Bronchial epithelial cell (primary cell): ENCODE measurements at regions not wholly inside any gene's neighbourhood (a gene's known extent, or its start where the extent isn't known, plus 50 kb on each side); places are given as distances from the start of the nearest gene placed in this dataset.
A peak's percentile ranks its signal among the peaks of the same experiment; 100 is the strongest.

Experiments used
- DNase-seq: peaks from one replicate; pipeline ENCODE4 v3.0.0-alpha.2; 2010; ENCODE audit warnings: low read depth
- FAIRE-seq: peaks from 2 replicates; lab custom pipeline; 2011; peaks lifted over from hg19 to GRCh38; lab: Jason Lieb, UNC
- H3K27me3 ChIP-seq: 2 replicates; pipeline ENCODE4 v1.5.1; 2011; ENCODE audit warnings: low read length; ENCODE audit not compliant: control insufficient read depth, insufficient read depth
- H3K36me3 ChIP-seq: 2 replicates; pipeline ENCODE4 v1.5.1; 2011; ENCODE audit warnings: low read length; ENCODE audit not compliant: control insufficient read depth, insufficient read depth
- H3K4me3 ChIP-seq: 2 replicates; pipeline ENCODE4 v1.5.1; 2011; ENCODE audit warnings: mild to moderate bottlenecking, low read depth, low read length, control low read depth
- CTCF ChIP-seq: IDR thresholded peaks from 2 replicates; pipeline ENCODE4 v1.5.1; 2011; ENCODE audit warnings: mild to moderate bottlenecking, moderate library complexity, low read length, control low read depth, inconsistent platforms; ENCODE audit not compliant: insufficient read depth, severe bottlenecking

- Histone ChIP-seq H3K36me3 (no peaks in the 10 kb centered on the region), H3K4me3 (no peak overlapping the region), H3K27me3 (no peaks in the 10 kb centered on the region)
- DNase-seq (peak; percentile 35), FAIRE-seq (no peak)
- TF ChIP-seq CTCF, result no peak
Measured at GRCh38 chr14:34356264-34356654, 105.8 kb downstream of the SPTSSA start.

DNA sequence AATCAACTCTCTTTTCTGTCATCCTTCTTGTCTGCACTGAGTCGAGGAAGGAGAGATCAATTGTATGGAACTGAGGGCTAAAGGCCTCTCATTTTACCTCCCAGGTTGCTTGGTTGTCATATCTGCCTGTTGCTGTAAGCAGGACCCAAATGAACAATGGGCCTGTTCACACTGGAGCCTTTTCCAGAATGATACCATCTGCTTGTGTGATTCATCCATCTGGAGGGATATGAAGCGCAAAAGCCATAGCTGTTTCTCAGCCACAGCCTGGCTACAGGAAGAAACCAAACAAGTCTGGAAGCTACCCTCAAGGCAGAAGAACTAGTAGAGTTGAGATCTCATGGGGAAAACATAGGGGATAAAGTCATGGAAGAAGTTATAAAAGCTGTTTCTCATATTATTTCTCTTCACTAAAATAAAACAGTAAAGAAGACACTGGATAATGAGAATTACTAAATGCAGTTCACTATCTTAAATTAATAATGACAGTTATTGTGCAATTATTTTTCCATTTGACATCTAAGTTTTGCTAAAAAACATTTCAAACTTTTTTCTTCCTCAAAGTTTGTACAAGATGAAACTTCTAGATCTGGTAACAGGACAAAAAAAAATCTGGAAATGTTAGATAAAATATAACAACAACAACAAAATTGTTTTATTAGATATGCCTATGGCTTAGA, 106.3 kb downstream of the SPTSSA start:
- DNase-seq, result peak; percentile 84
- H3K27me3 ChIP-seq, result no peaks in the 10 kb centered on the region
- no peak for FAIRE-seq
- no peak for TF ChIP-seq CTCF
- H3K4me3 ChIP-seq, result no peak overlapping the region
- H3K36me3 ChIP-seq, result no peaks in the 10 kb centered on the region

- Histone ChIP-seq H3K4me3 (no peak overlapping the region), H3K36me3 (no peaks in the 10 kb centered on the region), H3K27me3 (no peaks in the 10 kb centered on the region)
- no peak for FAIRE-seq
- DNase-seq, result no peak
- TF ChIP-seq CTCF, result no peak
Measured at GRCh38 chr14:34354556-34354955, 107.5 kb downstream of the SPTSSA start.

DNA sequence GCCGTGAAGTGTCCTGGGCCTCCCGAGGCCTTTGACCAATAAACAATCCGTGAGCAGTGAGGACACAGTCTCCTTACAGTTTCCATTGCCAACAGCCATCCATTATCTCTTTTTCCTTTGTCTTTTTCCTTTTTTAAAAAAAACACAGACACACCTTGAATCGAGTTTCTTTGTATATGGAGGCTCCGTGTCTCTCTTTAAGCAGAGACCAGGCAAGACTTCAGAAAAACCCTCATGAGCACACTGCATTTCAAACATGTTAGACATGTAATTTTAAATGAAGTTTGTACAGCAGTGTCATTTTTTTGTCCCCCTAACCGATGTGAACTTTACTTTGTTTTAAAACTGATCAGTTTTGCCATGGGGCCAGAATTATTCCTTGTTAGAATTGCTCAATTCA, 111.1 kb downstream of the SPTSSA start:
- TF ChIP-seq CTCF, result no peak
- Histone ChIP-seq H3K27me3 (no peaks in the 10 kb centered on the region), H3K4me3 (no peak overlapping the region), H3K36me3 (no peaks in the 10 kb centered on the region)
- FAIRE-seq (no peak), DNase-seq (no peak)

GRCh38 chr14:34348592-34348991, 113.4 kb downstream of the SPTSSA start:
- no peaks in the 10 kb centered on the region for H3K36me3 ChIP-seq
- no peak for FAIRE-seq

More at GRCh38 chr14:34348592-34348991, 113.4 kb downstream of the SPTSSA start:
- no peaks in the 10 kb centered on the region for H3K27me3 ChIP-seq
- no peak for TF ChIP-seq CTCF
- no peak for DNase-seq
- no peak overlapping the region for H3K4me3 ChIP-seq
